Activated naive CD4-positive, alpha-beta T cell treated with anti-CD3 and anti-CD28 coated beads, Interleukin-2, amount 50 U/mL, for 72 hours (primary cell): ENCODE measurements at regions not wholly inside any gene's neighbourhood (a gene's known extent, or its start where the extent isn't known, plus 50 kb on each side); places are given as distances from the start of the nearest gene placed in this dataset.
"Not testable (repeated sequence)": the region's sequence is repeated elsewhere in the genome, so short reads cannot be mapped to it uniquely, and the experiment has no call there.

Source experiments
- ATAC-seq, 2 donors: fragments of 150-1000 bp; cut with Tn5 transposase; 2 replicates each; pipeline ENCODE4 v1.10.0; 2021; ENCODE audit warnings: mild to moderate bottlenecking in 2 of 2, moderate library complexity in 2 of 2
- DNase-seq, 2 donors: peaks; one replicate each; pipeline ENCODE4 v3.0.0; 2021 to 2022; ENCODE audit warnings: low spot score in 2 of 2
- H3K27ac Mint-ChIP-seq, 2 donors: one replicate each; pipeline ENCODE4 v1.8.0; 2022; ENCODE audit warnings: mild to moderate bottlenecking in 2 of 2, mixed read lengths in 2 of 2
- H3K36me3 Mint-ChIP-seq, 2 donors: one replicate each; pipeline ENCODE4 v1.8.0; 2022; ENCODE audit warnings: mixed read lengths in 2 of 2
- H3K9me3 Mint-ChIP-seq, 2 donors: one replicate each; pipeline ENCODE4 v1.8.0; 2022; ENCODE audit warnings: mixed read lengths in 2 of 2

- Mint-ChIP-seq H3K27ac (no peak overlapping the region), H3K9me3 (peaks cover 0 to 7% of the 10 kb centered on the region in 2 donors), H3K36me3 (peaks cover 0 to 3% of the 10 kb centered on the region in 2 donors)
- no peak for DNase-seq
- no peak for ATAC-seq
These were observed 102.0 kb upstream of the GATB start for GRCh38 chr4:151862766-151863165.

- H3K36me3 Mint-ChIP-seq, result no peaks in the 10 kb centered on the region
- DNase-seq (no peak), ATAC-seq (no peak)
- H3K27ac Mint-ChIP-seq, result no peak overlapping the region
- peaks cover 0 to 5% of the 10 kb centered on the region in 2 donors for H3K9me3 Mint-ChIP-seq
These were observed 99.8 kb upstream of the GATB start for GRCh38 chr4:151860561-151861093.

- H3K9me3 Mint-ChIP-seq, result peaks cover 0 to 5% of the 10 kb centered on the region in 2 donors
- no peak overlapping the region for H3K27ac Mint-ChIP-seq
- no peak for DNase-seq
- ATAC-seq, result no peak
- no peaks in the 10 kb centered on the region for H3K36me3 Mint-ChIP-seq
These were observed 98.8 kb upstream of the GATB start for GRCh38 chr4:151859641-151860040.

- ATAC-seq (no peak), DNase-seq (no peak)
- no peaks in the 10 kb centered on the region for H3K36me3 Mint-ChIP-seq
- H3K9me3 Mint-ChIP-seq, result peaks cover 0 to 5% of the 10 kb centered on the region in 2 donors
- H3K27ac Mint-ChIP-seq, result no peak overlapping the region
These were observed 97.5 kb upstream of the GATB start for GRCh38 chr4:151858356-151858755.

GRCh38 chr4:151857368-151857767 lies 96.6 kb upstream of the GATB start:
- Mint-ChIP-seq H3K27ac (no peak overlapping the region), H3K9me3 (peaks cover 0 to 5% of the 10 kb centered on the region in 2 donors), H3K36me3 (no peaks in the 10 kb centered on the region)
- ATAC-seq, result no peak
- no peak for DNase-seq

- Mint-ChIP-seq H3K36me3 (no peaks in the 10 kb centered on the region), H3K27ac (no peak overlapping the region)
These were observed 94.9 kb upstream of the GATB start for GRCh38 chr4:151855747-151856146.

GRCh38 chr4:151854731-151855130 lies 93.9 kb upstream of the GATB start:
- no peak overlapping the region for H3K27ac Mint-ChIP-seq
- H3K9me3 Mint-ChIP-seq, result peaks cover 0 to 6% of the 10 kb centered on the region in 2 donors
- H3K36me3 Mint-ChIP-seq, result no peaks in the 10 kb centered on the region
- no peak for ATAC-seq
- no peak for DNase-seq

More at GRCh38 chr4:151855747-151856146, 94.9 kb upstream of the GATB start:
- no peak for DNase-seq
- no peak for ATAC-seq
- peaks cover 0 to 5% of the 10 kb centered on the region in 2 donors for H3K9me3 Mint-ChIP-seq

GRCh38 chr4:151853034-151853433 lies 92.2 kb upstream of the GATB start:
- ATAC-seq, result no peak
- H3K9me3 Mint-ChIP-seq, result peaks cover 5 to 19% of the 10 kb centered on the region in 2 donors
- DNase-seq, result no peak
- H3K27ac Mint-ChIP-seq, result no peak overlapping the region
- H3K36me3 Mint-ChIP-seq, result no peaks in the 10 kb centered on the region

GRCh38 chr4:151852202-151852601 lies 91.4 kb upstream of the GATB start:
- ATAC-seq (no peak), DNase-seq (no peak)
- Mint-ChIP-seq H3K36me3 (no peaks in the 10 kb centered on the region), H3K9me3 (peaks cover 5 to 19% of the 10 kb centered on the region in 2 donors), H3K27ac (no peak overlapping the region)

- no peak overlapping the region for H3K27ac Mint-ChIP-seq
- DNase-seq (no peak), ATAC-seq (no peak)
- no peaks in the 10 kb centered on the region for H3K36me3 Mint-ChIP-seq
- peaks cover 5 to 19% of the 10 kb centered on the region in 2 donors for H3K9me3 Mint-ChIP-seq
These were observed 90.5 kb upstream of the GATB start for GRCh38 chr4:151851354-151851753.

GRCh38 chr4:151850791-151851213 lies 90.0 kb upstream of the GATB start:
- Mint-ChIP-seq H3K27ac (no peak overlapping the region), H3K36me3 (peaks cover 0 to 2% of the 10 kb centered on the region in 2 donors), H3K9me3 (peaks cover 5 to 15% of the 10 kb centered on the region in 2 donors)
- DNase-seq (no peak), ATAC-seq (no peak)

GRCh38 chr4:151845551-151845950 lies 84.7 kb upstream of the GATB start:
- not testable (repeated sequence) for ATAC-seq, H3K36me3 Mint-ChIP-seq, DNase-seq, H3K27ac Mint-ChIP-seq
- H3K9me3 Mint-ChIP-seq, result peaks cover 5 to 14% of the 10 kb centered on the region in 2 donors

GRCh38 chr4:151842430-151843079 lies 81.7 kb upstream of the GATB start:
- DNase-seq (no peak), ATAC-seq (no peak)
- peaks cover 0 to 5% of the 10 kb centered on the region in 2 donors for H3K36me3 Mint-ChIP-seq
- H3K9me3 Mint-ChIP-seq, result no peaks in the 10 kb centered on the region
- H3K27ac Mint-ChIP-seq, result no peak overlapping the region

- Mint-ChIP-seq H3K9me3 (no peaks in the 10 kb centered on the region), H3K36me3 (peaks cover 0 to 5% of the 10 kb centered on the region in 2 donors), H3K27ac (no peak overlapping the region)
- ATAC-seq (no peak), DNase-seq (no peak)
These were observed 80.3 kb upstream of the GATB start for GRCh38 chr4:151841107-151841506.

GRCh38 chr4:151835467-151835866 lies 74.7 kb upstream of the GATB start:
- Mint-ChIP-seq H3K36me3 (peaks cover 0 to 5% of the 10 kb centered on the region in 2 donors), H3K9me3 (no peaks in the 10 kb centered on the region), H3K27ac (no peak overlapping the region)
- DNase-seq (no peak), ATAC-seq (peak in 1 of 2 donors; percentile 49)

GRCh38 chr4:151833174-151833573 lies 72.4 kb upstream of the GATB start:
- H3K27ac Mint-ChIP-seq, result no peak overlapping the region
- H3K9me3 Mint-ChIP-seq, result no peaks in the 10 kb centered on the region
- peak in 1 of 2 donors; percentile 93 for ATAC-seq
- H3K36me3 Mint-ChIP-seq, result peaks cover 0 to 5% of the 10 kb centered on the region in 2 donors
- DNase-seq, result no peak

- no peak for DNase-seq
- peaks cover 5 to 6% of the 10 kb centered on the region in 2 donors for H3K36me3 Mint-ChIP-seq
- ATAC-seq, result no peak
- H3K9me3 Mint-ChIP-seq, result peaks cover 0 to 4% of the 10 kb centered on the region in 2 donors
- H3K27ac Mint-ChIP-seq, result no peak overlapping the region
These were observed 70.7 kb upstream of the GATB start for GRCh38 chr4:151831526-151831925.

GRCh38 chr4:151830168-151830567 lies 69.4 kb upstream of the GATB start:
- ATAC-seq, result no peak

More at GRCh38 chr4:151830168-151830567, 69.4 kb upstream of the GATB start:
- H3K27ac Mint-ChIP-seq, result no peak overlapping the region
- peaks cover 0 to 8% of the 10 kb centered on the region in 2 donors for H3K9me3 Mint-ChIP-seq
- peaks cover 6 to 11% of the 10 kb centered on the region in 2 donors for H3K36me3 Mint-ChIP-seq
- DNase-seq, result no peak
